SK-N-SH treated with all-trans-retinoic acid at 6 μM for 48 hours (cell line): ENCODE measurements at regions not wholly inside any gene's neighbourhood (a gene's known extent, or its start where the extent isn't known, plus 50 kb on each side); places are given as distances from the start of the nearest gene placed in this dataset.

Experiments
- RARB ChIP-seq: fragments of 250-450 bp; sonication (Bioruptor Pico); IDR thresholded peaks from 2 replicates; pipeline ENCODE4 v1.8.0; 2021; ENCODE audit warnings: mild to moderate bottlenecking, moderate library complexity
- ZFP3 ChIP-seq: fragments of 250-450 bp; sonication (Bioruptor Pico); IDR thresholded peaks from 2 replicates; pipeline ENCODE4 v1.5.0; 2020; ENCODE audit warnings: mild to moderate bottlenecking, moderate library complexity
- ZNF565 ChIP-seq: fragments of 450-650 bp; formaldehyde crosslinking; conservative IDR thresholded peaks from 2 replicates; pipeline ENCODE4 v1.5.0; 2020; ENCODE audit warnings: low read depth, mild to moderate bottlenecking, moderate library complexity
- ZNF70 ChIP-seq: fragments of 450-650 bp; formaldehyde crosslinking; IDR thresholded peaks from 2 replicates; pipeline ENCODE4 v1.5.0; 2020; ENCODE audit warnings: mild to moderate bottlenecking, moderate library complexity
- ZNF8 ChIP-seq: fragments of 450-650 bp; formaldehyde crosslinking; IDR thresholded peaks from 2 replicates; pipeline ENCODE4 v1.5.0; 2020; ENCODE audit warnings: mild to moderate bottlenecking, moderate library complexity
- TF ChIP-seq, protein P1 (sequence below): fragments of 250-450 bp; sonication (Bioruptor Pico); IDR thresholded peaks from 2 replicates; pipeline ENCODE4 v1.5.1; 2020; ENCODE audit warnings: low read depth, mild to moderate bottlenecking, moderate library complexity

DNA sequence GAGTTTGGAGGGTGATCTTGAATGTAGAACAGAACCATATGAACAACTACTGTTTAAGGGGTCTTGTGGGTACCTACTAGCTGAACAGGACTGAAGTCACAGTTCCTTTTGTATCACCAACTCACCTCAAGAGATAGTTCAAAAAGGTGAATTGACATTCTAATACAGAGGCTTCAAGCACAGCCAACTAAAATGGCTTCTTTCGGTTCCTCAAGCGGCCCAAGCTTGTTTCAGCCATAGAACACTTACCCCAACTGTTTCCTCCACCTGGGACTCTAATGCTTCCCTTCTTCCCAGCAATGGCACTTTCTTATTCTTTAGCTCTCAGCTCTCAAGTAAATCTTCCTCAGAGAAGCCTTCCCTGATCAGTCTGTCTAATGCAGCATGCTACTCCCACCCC lies 277.5 kb upstream of the GK2 start:
- TF ChIP-seq RARB (CRISPR knock-in tag), result no peak
- no peak for TF ChIP-seq ZFP3 (CRISPR knock-in tag)
- no peak for TF ChIP-seq ZNF565 (CRISPR knock-in tag)
- TF ChIP-seq ZNF8 (CRISPR knock-in tag), result no peak
- TF ChIP-seq ZNF70, result no peak
- TF ChIP-seq, protein P1, sequence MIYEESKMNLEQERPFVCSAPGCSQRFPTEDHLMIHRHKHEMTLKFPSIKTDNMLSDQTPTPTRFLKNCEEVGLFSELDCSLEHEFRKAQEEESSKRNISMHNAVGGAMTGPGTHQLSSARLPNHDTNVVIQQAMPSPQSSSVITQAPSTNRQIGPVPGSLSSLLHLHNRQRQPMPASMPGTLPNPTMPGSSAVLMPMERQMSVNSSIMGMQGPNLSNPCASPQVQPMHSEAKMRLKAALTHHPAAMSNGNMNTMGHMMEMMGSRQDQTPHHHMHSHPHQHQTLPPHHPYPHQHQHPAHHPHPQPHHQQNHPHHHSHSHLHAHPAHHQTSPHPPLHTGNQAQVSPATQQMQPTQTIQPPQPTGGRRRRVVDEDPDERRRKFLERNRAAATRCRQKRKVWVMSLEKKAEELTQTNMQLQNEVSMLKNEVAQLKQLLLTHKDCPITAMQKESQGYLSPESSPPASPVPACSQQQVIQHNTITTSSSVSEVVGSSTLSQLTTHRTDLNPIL (CRISPR knock-in tag), result no peak
